H9 (cell line): ENCODE measurements at regions not wholly inside any gene's neighbourhood (a gene's known extent, or its start where the extent isn't known, plus 50 kb on each side); places are given as distances from the start of the nearest gene placed in this dataset.

Experiments used
- DNase-seq: peaks from one replicate; pipeline ENCODE4 v3.0.0-alpha.2; 2017
- H2AFZ ChIP-seq: one replicate; pipeline ENCODE4 v1.6.1; 2013; ENCODE audit warnings: mild to moderate bottlenecking, low read length, control low read depth, moderate library complexity
- H2AK5ac ChIP-seq: 2 replicates; pipeline ENCODE4 v1.6.1; 2013; ENCODE audit warnings: low read length, control low read depth, mixed read lengths; ENCODE audit not compliant: insufficient read length
- H2BK120ac ChIP-seq: one replicate; pipeline ENCODE4 v1.6.1; 2013; ENCODE audit warnings: low read depth, mild to moderate bottlenecking, low read length, control low read depth, inconsistent platforms; ENCODE audit not compliant: poor library complexity, severe bottlenecking
- H2BK12ac ChIP-seq: 2 replicates; pipeline ENCODE4 v1.6.1; 2013; ENCODE audit warnings: low read length, control low read depth, mixed read lengths, low read depth; ENCODE audit not compliant: insufficient read length
- H2BK15ac ChIP-seq: 2 replicates; pipeline ENCODE4 v1.6.1; 2013; ENCODE audit warnings: low read depth, low read length, control low read depth
- H2BK20ac ChIP-seq: one replicate; pipeline ENCODE4 v1.6.1; 2013; ENCODE audit warnings: low read depth, mild to moderate bottlenecking, low read length, control low read depth, inconsistent platforms; ENCODE audit not compliant: poor library complexity, severe bottlenecking
- H2BK5ac ChIP-seq: 2 replicates; pipeline ENCODE4 v1.6.1; 2013; ENCODE audit warnings: low read length, control low read depth, mixed read lengths; ENCODE audit not compliant: insufficient read length
- H3K14ac ChIP-seq: 2 replicates; pipeline ENCODE4 v1.6.1; 2013; ENCODE audit warnings: low read length, control low read depth; ENCODE audit not compliant: insufficient read depth
- H3K18ac ChIP-seq: 2 replicates; pipeline ENCODE4 v1.6.1; 2013; ENCODE audit warnings: low read depth, mild to moderate bottlenecking, mixed read lengths, low read length, control low read depth; ENCODE audit not compliant: insufficient read length
- H3K23ac ChIP-seq: 2 replicates; pipeline ENCODE4 v1.6.1; 2013; ENCODE audit warnings: low read length, control low read depth, mixed read lengths, low read depth; ENCODE audit not compliant: insufficient read length
- H3K23me2 ChIP-seq: 2 replicates; pipeline ENCODE4 v1.6.1; 2013; ENCODE audit warnings: low read depth, mild to moderate bottlenecking, mixed read lengths, low read length, control low read depth; ENCODE audit not compliant: insufficient read length, poor library complexity, severe bottlenecking
- H3K27ac ChIP-seq: 2 replicates; pipeline ENCODE4 v1.5.1; 2013; ENCODE audit warnings: low read length, control low read depth, mixed read lengths, low read depth; ENCODE audit not compliant: insufficient read length
- H3K27me3 ChIP-seq: 2 replicates; pipeline ENCODE4 v1.6.1; 2013; ENCODE audit warnings: low read length, control low read depth, inconsistent platforms; ENCODE audit not compliant: insufficient read depth
- H3K4ac ChIP-seq: 2 replicates; pipeline ENCODE4 v1.6.1; 2013; ENCODE audit warnings: low read depth, mild to moderate bottlenecking, control low read depth, inconsistent platforms, low read length, moderate library complexity
- H3K4me1 ChIP-seq: 2 replicates; pipeline ENCODE4 v1.6.1; 2013; ENCODE audit warnings: low read length, control low read depth, inconsistent platforms; ENCODE audit not compliant: insufficient read depth
- H3K4me2 ChIP-seq: 2 replicates; pipeline ENCODE4 v1.6.1; 2013; ENCODE audit warnings: low read length, control low read depth, mixed read lengths; ENCODE audit not compliant: insufficient read length, insufficient read depth
- H3K56ac ChIP-seq: 2 replicates; pipeline ENCODE4 v1.6.1; 2013; ENCODE audit warnings: low read depth, mild to moderate bottlenecking, mixed read lengths, low read length, control low read depth; ENCODE audit not compliant: insufficient read length
- H3K79me1 ChIP-seq: 2 replicates; pipeline ENCODE4 v1.6.1; 2013; ENCODE audit warnings: low read depth, mild to moderate bottlenecking, moderate library complexity, low read length, control low read depth, inconsistent platforms; ENCODE audit not compliant: insufficient read depth, poor library complexity, severe bottlenecking
- H3K79me2 ChIP-seq: 2 replicates; pipeline ENCODE4 v1.6.1; 2013; ENCODE audit warnings: low read length, control low read depth, inconsistent platforms; ENCODE audit not compliant: insufficient read depth
- H3K9ac ChIP-seq: 2 replicates; pipeline ENCODE4 v1.6.1; 2013; ENCODE audit warnings: low read length, control low read depth, mixed read lengths; ENCODE audit not compliant: insufficient read length; ENCODE audit errors: extremely low read depth
- H3K9me3 ChIP-seq: one replicate; pipeline ENCODE4 v1.6.1; 2013; ENCODE audit warnings: low read depth, low read length, inconsistent platforms; ENCODE audit not compliant: control insufficient read depth
- H3T11ph ChIP-seq: one replicate; pipeline ENCODE4 v1.6.1; 2013; ENCODE audit warnings: mild to moderate bottlenecking, low read length, control low read depth, inconsistent platforms
- H4K20me1 ChIP-seq: one replicate; pipeline ENCODE4 v1.6.1; 2013; ENCODE audit not compliant: control insufficient read depth, insufficient read length, insufficient read depth
- H4K5ac ChIP-seq: 2 replicates; pipeline ENCODE4 v1.6.1; 2013; ENCODE audit warnings: low read depth, mild to moderate bottlenecking, mixed read lengths, low read length, control low read depth; ENCODE audit not compliant: insufficient read length
- H4K8ac ChIP-seq: replicated peaks from 2 replicates; pipeline ENCODE4 v1.6.1; 2013; ENCODE audit warnings: low read length, control low read depth, mixed read lengths, low read depth; ENCODE audit not compliant: insufficient read length
- H4K91ac ChIP-seq: 2 replicates; pipeline ENCODE4 v1.6.1; 2013; ENCODE audit warnings: low read depth, mild to moderate bottlenecking, moderate library complexity, mixed read lengths, low read length, control low read depth; ENCODE audit not compliant: insufficient read length
- H3K27ac Mint-ChIP-seq, 3 experiments: 2 replicates in 2 of 3; 3 replicates in 1 of 3; pipeline ENCODE4 v1.8.0; 2020 to 2021; ENCODE audit warnings: mixed read lengths in 3 of 3, mild to moderate bottlenecking in 1 of 3, moderate library complexity in 1 of 3
- H3K27me3 Mint-ChIP-seq: 2 replicates; pipeline ENCODE4 v1.8.0; 2021; ENCODE audit warnings: low read depth, mild to moderate bottlenecking, moderate library complexity, mixed read lengths
- H3K36me3 Mint-ChIP-seq, 3 experiments: 2 replicates in 2 of 3; 3 replicates in 1 of 3; pipeline ENCODE4 v1.8.0; 2020 to 2021; ENCODE audit warnings: low read depth in 3 of 3, mixed read lengths in 3 of 3; ENCODE audit not compliant: insufficient read depth in 1 of 3
- H3K4me1 Mint-ChIP-seq, 2 experiments: 2 replicates each; pipeline ENCODE4 v1.8.0; 2020; ENCODE audit warnings: mixed read lengths in 2 of 2
- H3K4me3 Mint-ChIP-seq, 2 experiments: 2 replicates in 1 of 2; 3 replicates in 1 of 2; pipeline ENCODE4 v1.8.0; 2020 to 2021; ENCODE audit warnings: mild to moderate bottlenecking in 2 of 2, mixed read lengths in 2 of 2, moderate library complexity in 1 of 2
- H3K9me3 Mint-ChIP-seq, 2 experiments: 2 replicates in 1 of 2; 3 replicates in 1 of 2; pipeline ENCODE4 v1.8.0; 2020; ENCODE audit warnings: mild to moderate bottlenecking in 2 of 2, mixed read lengths in 2 of 2, moderate library complexity in 1 of 2
- WGBS: extraction: QIAGEN DNeasy Blood & Tissue Kit; methylation state at CpG from one replicate; pipeline ENCODE4 v1.1.7; 2013; ENCODE audit warnings: missing lambda C conversion rate, low lambda C conversion rate, mixed read lengths; ENCODE audit not compliant: insufficient read length; ENCODE audit errors: extremely low coverage; 5-methylcytosine and 5-hydroxymethylcytosine counted together
- TF ChIP-seq, protein P1 (sequence below): fragments of 200-600 bp; sonication (generic); conservative IDR thresholded peaks from 3 replicates; pipeline ENCODE4 v1.8.0; 2021; ENCODE audit warnings: antibody characterized with exemption, mild to moderate bottlenecking

GRCh38 chr6:147859071-147859470, 350.6 kb downstream of the SAMD5 start:
- no peak overlapping the region for H3K27ac Mint-ChIP-seq
- no peak overlapping the region for H3K14ac ChIP-seq
- no CpG with 5 or more reads among the region's 4 CpGs for WGBS

More at GRCh38 chr6:147859071-147859470, 350.6 kb downstream of the SAMD5 start:
- Mint-ChIP-seq H3K27me3 (no peaks in the 10 kb centered on the region), H3K4me1 (peaks cover 4% of the 10 kb centered on the region in 2 experiments), H3K36me3 (no peaks in the 10 kb centered on the region), H3K4me3 (no peak overlapping the region), H3K9me3 (no peaks in the 10 kb centered on the region)
- peak overlapping the region; percentile 17 for H3T11ph ChIP-seq
- H3K9ac ChIP-seq: no peak overlapping the region
- H3K79me1 ChIP-seq: no peaks in the 10 kb centered on the region
- H2BK20ac ChIP-seq: no peak overlapping the region
- H3K4me1 ChIP-seq: no peaks in the 10 kb centered on the region
- no peak overlapping the region for H3K23ac ChIP-seq
- H3K4me2 ChIP-seq: no peak overlapping the region
- no peak for DNase-seq
- H3K56ac ChIP-seq: no peak overlapping the region
- H2AK5ac ChIP-seq: no peak overlapping the region
- no peak overlapping the region for H2BK120ac ChIP-seq
- TF ChIP-seq, protein P1, sequence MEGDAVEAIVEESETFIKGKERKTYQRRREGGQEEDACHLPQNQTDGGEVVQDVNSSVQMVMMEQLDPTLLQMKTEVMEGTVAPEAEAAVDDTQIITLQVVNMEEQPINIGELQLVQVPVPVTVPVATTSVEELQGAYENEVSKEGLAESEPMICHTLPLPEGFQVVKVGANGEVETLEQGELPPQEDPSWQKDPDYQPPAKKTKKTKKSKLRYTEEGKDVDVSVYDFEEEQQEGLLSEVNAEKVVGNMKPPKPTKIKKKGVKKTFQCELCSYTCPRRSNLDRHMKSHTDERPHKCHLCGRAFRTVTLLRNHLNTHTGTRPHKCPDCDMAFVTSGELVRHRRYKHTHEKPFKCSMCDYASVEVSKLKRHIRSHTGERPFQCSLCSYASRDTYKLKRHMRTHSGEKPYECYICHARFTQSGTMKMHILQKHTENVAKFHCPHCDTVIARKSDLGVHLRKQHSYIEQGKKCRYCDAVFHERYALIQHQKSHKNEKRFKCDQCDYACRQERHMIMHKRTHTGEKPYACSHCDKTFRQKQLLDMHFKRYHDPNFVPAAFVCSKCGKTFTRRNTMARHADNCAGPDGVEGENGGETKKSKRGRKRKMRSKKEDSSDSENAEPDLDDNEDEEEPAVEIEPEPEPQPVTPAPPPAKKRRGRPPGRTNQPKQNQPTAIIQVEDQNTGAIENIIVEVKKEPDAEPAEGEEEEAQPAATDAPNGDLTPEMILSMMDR: no peak
- H4K20me1 ChIP-seq: no peaks in the 10 kb centered on the region
- H3K23me2 ChIP-seq: no peaks in the 10 kb centered on the region
- no peaks in the 10 kb centered on the region for H3K27me3 ChIP-seq
- no peak overlapping the region for H2BK12ac ChIP-seq
- H4K8ac ChIP-seq: no peak overlapping the region
- H3K4ac ChIP-seq: no peak overlapping the region
- no peak overlapping the region for H3K27ac ChIP-seq
- no peak overlapping the region for H2AFZ ChIP-seq
- H4K5ac ChIP-seq: no peak overlapping the region
- H4K91ac ChIP-seq: no peak overlapping the region
- H3K79me2 ChIP-seq: no peaks in the 10 kb centered on the region
- no peak overlapping the region for H2BK15ac ChIP-seq
- H2BK5ac ChIP-seq: no peak overlapping the region
- H3K9me3 ChIP-seq: no peaks in the 10 kb centered on the region
- no peak overlapping the region for H3K18ac ChIP-seq
